GM23338 (cell line): ENCODE measurements at regions not wholly inside any gene's neighbourhood (a gene's known extent, or its start where the extent isn't known, plus 50 kb on each side); places are given as distances from the start of the nearest gene placed in this dataset.

ENCODE experiments used
- CREB1 ChIP-seq: fragments of 250-450 bp; sonication (Bioruptor Pico); IDR thresholded peaks from 2 replicates; pipeline ENCODE4 v1.5.0; 2020; ENCODE audit warnings: low read depth, mild to moderate bottlenecking, moderate library complexity
- EZH2 ChIP-seq: fragments of 200-600 bp; sonication (generic); IDR thresholded peaks from one replicate; pipeline ENCODE4 v1.8.0; 2017; ENCODE audit warnings: antibody characterized with exemption, mild to moderate bottlenecking, low read depth; ENCODE audit not compliant: unreplicated experiment
- EZH2phosphoT487 ChIP-seq: fragments of 200-600 bp; sonication (generic); IDR thresholded peaks from one replicate; pipeline ENCODE4 v1.8.1; 2018; ENCODE audit warnings: antibody characterized with exemption; ENCODE audit not compliant: unreplicated experiment
- JUNB ChIP-seq: IDR thresholded peaks from one replicate; pipeline ENCODE4 v1.6.1; 2016; ENCODE audit warnings: antibody characterized with exemption; ENCODE audit not compliant: unreplicated experiment
- NANOG ChIP-seq: IDR thresholded peaks from 2 replicates; pipeline ENCODE4 v1.6.1; 2016; ENCODE audit warnings: antibody characterized with exemption, borderline replicate concordance
- POLR2AphosphoS5 ChIP-seq: IDR thresholded peaks from 2 replicates; pipeline ENCODE4 v1.6.1; 2016; ENCODE audit warnings: antibody characterized with exemption, low read depth
- REST ChIP-seq: IDR thresholded peaks from one replicate; pipeline ENCODE4 v1.6.1; 2018; ENCODE audit warnings: antibody characterized with exemption; ENCODE audit not compliant: unreplicated experiment
- STAT1 ChIP-seq: IDR thresholded peaks from one replicate; pipeline ENCODE4 v1.6.1; 2016; ENCODE audit warnings: antibody characterized with exemption; ENCODE audit not compliant: unreplicated experiment
- ZNF114 ChIP-seq: fragments of 250-450 bp; sonication (Bioruptor Pico); IDR thresholded peaks from 2 replicates; pipeline ENCODE4 v1.5.0; 2020; ENCODE audit warnings: mild to moderate bottlenecking, moderate library complexity
- TF ChIP-seq, protein P1 (sequence below), 2 experiments: fragments of 200-600 bp in 1 of 2; sonication (generic) in 1 of 2; conservative IDR thresholded peaks; 2 replicates each; pipeline versions ENCODE4 v1.5.1 to v1.6.1; 2016 to 2017; ENCODE audit warnings: antibody characterized with exemption in 2 of 2, low read depth in 2 of 2, mild to moderate bottlenecking in 2 of 2, moderate library complexity in 1 of 2
- TF ChIP-seq, protein P2 (sequence below): IDR thresholded peaks from 2 replicates; pipeline ENCODE4 v1.6.1; 2016; ENCODE audit warnings: antibody characterized with exemption
- TF ChIP-seq, protein P3 (sequence below): fragments of 250-450 bp; sonication (Bioruptor Pico); IDR thresholded peaks from 2 replicates; pipeline ENCODE4 v1.5.0; 2020; ENCODE audit warnings: mild to moderate bottlenecking, moderate library complexity

- TF ChIP-seq ZNF114 (CRISPR knock-in tag) (no peak), EZH2phosphoT487 (no peak), NANOG (no peak), EZH2 (no peak), CREB1 (CRISPR knock-in tag) (no peak), POLR2AphosphoS5 (no peak), JUNB (no peak), STAT1 (no peak), REST (no peak)
- TF ChIP-seq, protein P1, sequence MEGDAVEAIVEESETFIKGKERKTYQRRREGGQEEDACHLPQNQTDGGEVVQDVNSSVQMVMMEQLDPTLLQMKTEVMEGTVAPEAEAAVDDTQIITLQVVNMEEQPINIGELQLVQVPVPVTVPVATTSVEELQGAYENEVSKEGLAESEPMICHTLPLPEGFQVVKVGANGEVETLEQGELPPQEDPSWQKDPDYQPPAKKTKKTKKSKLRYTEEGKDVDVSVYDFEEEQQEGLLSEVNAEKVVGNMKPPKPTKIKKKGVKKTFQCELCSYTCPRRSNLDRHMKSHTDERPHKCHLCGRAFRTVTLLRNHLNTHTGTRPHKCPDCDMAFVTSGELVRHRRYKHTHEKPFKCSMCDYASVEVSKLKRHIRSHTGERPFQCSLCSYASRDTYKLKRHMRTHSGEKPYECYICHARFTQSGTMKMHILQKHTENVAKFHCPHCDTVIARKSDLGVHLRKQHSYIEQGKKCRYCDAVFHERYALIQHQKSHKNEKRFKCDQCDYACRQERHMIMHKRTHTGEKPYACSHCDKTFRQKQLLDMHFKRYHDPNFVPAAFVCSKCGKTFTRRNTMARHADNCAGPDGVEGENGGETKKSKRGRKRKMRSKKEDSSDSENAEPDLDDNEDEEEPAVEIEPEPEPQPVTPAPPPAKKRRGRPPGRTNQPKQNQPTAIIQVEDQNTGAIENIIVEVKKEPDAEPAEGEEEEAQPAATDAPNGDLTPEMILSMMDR (conservative IDR thresholded peaks at IDR 0.05; ENCODE audit: low read depth in 2 of 2): no peak
- TF ChIP-seq, protein P2, sequence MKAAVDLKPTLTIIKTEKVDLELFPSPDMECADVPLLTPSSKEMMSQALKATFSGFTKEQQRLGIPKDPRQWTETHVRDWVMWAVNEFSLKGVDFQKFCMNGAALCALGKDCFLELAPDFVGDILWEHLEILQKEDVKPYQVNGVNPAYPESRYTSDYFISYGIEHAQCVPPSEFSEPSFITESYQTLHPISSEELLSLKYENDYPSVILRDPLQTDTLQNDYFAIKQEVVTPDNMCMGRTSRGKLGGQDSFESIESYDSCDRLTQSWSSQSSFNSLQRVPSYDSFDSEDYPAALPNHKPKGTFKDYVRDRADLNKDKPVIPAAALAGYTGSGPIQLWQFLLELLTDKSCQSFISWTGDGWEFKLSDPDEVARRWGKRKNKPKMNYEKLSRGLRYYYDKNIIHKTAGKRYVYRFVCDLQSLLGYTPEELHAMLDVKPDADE: no peak
- TF ChIP-seq, protein P3, sequence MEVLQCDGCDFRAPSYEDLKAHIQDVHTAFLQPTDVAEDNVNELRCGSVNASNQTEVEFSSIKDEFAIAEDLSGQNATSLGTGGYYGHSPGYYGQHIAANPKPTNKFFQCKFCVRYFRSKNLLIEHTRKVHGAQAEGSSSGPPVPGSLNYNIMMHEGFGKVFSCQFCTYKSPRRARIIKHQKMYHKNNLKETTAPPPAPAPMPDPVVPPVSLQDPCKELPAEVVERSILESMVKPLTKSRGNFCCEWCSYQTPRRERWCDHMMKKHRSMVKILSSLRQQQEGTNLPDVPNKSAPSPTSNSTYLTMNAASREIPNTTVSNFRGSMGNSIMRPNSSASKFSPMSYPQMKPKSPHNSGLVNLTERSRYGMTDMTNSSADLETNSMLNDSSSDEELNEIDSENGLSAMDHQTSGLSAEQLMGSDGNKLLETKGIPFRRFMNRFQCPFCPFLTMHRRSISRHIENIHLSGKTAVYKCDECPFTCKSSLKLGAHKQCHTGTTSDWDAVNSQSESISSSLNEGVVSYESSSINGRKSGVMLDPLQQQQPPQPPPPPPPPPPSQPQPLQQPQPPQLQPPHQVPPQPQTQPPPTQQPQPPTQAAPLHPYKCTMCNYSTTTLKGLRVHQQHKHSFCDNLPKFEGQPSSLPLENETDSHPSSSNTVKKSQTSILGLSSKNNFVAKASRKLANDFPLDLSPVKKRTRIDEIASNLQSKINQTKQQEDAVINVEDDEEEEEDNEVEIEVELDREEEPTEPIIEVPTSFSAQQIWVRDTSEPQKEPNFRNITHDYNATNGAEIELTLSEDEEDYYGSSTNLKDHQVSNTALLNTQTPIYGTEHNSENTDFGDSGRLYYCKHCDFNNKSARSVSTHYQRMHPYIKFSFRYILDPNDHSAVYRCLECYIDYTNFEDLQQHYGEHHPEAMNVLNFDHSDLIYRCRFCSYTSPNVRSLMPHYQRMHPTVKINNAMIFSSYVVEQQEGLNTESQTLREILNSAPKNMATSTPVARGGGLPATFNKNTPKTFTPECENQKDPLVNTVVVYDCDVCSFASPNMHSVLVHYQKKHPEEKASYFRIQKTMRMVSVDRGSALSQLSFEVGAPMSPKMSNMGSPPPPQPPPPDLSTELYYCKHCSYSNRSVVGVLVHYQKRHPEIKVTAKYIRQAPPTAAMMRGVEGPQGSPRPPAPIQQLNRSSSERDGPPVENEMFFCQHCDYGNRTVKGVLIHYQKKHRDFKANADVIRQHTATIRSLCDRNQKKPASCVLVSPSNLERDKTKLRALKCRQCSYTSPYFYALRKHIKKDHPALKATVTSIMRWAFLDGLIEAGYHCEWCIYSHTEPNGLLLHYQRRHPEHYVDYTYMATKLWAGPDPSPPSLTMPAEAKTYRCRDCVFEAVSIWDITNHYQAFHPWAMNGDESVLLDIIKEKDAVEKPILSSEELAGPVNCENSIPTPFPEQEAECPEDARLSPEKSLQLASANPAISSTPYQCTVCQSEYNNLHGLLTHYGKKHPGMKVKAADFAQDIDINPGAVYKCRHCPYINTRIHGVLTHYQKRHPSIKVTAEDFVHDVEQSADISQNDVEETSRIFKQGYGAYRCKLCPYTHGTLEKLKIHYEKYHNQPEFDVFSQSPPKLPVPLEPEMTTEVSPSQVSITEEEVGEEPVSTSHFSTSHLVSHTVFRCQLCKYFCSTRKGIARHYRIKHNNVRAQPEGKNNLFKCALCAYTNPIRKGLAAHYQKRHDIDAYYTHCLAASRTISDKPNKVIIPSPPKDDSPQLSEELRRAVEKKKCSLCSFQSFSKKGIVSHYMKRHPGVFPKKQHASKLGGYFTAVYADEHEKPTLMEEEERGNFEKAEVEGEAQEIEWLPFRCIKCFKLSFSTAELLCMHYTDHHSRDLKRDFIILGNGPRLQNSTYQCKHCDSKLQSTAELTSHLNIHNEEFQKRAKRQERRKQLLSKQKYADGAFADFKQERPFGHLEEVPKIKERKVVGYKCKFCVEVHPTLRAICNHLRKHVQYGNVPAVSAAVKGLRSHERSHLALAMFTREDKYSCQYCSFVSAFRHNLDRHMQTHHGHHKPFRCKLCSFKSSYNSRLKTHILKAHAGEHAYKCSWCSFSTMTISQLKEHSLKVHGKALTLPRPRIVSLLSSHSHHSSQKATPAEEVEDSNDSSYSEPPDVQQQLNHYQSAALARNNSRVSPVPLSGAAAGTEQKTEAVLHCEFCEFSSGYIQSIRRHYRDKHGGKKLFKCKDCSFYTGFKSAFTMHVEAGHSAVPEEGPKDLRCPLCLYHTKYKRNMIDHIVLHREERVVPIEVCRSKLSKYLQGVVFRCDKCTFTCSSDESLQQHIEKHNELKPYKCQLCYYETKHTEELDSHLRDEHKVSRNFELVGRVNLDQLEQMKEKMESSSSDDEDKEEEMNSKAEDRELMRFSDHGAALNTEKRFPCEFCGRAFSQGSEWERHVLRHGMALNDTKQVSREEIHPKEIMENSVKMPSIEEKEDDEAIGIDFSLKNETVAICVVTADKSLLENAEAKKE (CRISPR knock-in tag): no peak
Observed at GRCh38 chr4:124253080-124253479, 459.5 kb downstream of the ANKRD50 start.
